Tibial nerve (tissue), 3 donors: ENCODE measurements at regions not wholly inside any gene's neighbourhood (a gene's known extent, or its start where the extent isn't known, plus 50 kb on each side); places are given as distances from the start of the nearest gene placed in this dataset.

ENCODE experiments used
- POLR2A ChIP-seq, 2 donors: fragments of 450-650 bp; IDR thresholded peaks; one replicate each; pipeline ENCODE4 v1.6.1; 2017; ENCODE audit warnings: antibody characterized with exemption in 2 of 2, mild to moderate bottlenecking in 2 of 2, moderate library complexity in 2 of 2
- TF ChIP-seq, protein P1 (sequence below), 5 experiments: fragments of 200-600 bp in 3 of 5; fragments of 450-650 bp in 2 of 5; sonication (generic) in 3 of 5; IDR thresholded peaks; one replicate each; pipeline ENCODE4 v1.5.1; 2016 to 2019; ENCODE audit warnings: antibody characterized with exemption in 5 of 5, mild to moderate bottlenecking in 3 of 5, moderate library complexity in 2 of 5

DNA sequence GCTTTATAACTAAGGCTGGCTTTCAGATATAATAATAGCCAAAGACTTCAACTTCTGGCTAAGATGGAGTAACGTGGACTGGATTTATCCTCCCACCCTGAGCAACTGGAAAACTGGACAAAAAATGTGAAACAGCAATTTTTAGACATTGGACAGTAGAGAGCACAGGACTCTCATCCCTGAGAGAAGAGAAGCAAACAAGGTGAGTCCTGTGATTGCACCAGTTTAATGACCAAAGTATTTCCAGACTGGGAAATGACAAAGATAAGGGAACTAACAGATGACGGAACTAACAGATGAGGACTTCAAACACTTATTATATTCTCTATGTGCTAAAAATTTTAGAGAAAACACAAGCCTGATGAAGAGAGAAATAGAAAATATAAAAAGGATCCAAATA, 175.7 kb upstream of the SLC25A13 start:
- TF ChIP-seq, protein P1, sequence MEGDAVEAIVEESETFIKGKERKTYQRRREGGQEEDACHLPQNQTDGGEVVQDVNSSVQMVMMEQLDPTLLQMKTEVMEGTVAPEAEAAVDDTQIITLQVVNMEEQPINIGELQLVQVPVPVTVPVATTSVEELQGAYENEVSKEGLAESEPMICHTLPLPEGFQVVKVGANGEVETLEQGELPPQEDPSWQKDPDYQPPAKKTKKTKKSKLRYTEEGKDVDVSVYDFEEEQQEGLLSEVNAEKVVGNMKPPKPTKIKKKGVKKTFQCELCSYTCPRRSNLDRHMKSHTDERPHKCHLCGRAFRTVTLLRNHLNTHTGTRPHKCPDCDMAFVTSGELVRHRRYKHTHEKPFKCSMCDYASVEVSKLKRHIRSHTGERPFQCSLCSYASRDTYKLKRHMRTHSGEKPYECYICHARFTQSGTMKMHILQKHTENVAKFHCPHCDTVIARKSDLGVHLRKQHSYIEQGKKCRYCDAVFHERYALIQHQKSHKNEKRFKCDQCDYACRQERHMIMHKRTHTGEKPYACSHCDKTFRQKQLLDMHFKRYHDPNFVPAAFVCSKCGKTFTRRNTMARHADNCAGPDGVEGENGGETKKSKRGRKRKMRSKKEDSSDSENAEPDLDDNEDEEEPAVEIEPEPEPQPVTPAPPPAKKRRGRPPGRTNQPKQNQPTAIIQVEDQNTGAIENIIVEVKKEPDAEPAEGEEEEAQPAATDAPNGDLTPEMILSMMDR (IDR thresholded peaks at IDR 0.05): no peak
- no peak for TF ChIP-seq POLR2A (IDR thresholded peaks at IDR 0.05)
